ENCODE measurements at regions not wholly inside any gene's neighbourhood (a gene's known extent, or its start where the extent isn't known, plus 50 kb on each side); places are given as distances from the start of the nearest gene placed in this dataset.

DNA sequence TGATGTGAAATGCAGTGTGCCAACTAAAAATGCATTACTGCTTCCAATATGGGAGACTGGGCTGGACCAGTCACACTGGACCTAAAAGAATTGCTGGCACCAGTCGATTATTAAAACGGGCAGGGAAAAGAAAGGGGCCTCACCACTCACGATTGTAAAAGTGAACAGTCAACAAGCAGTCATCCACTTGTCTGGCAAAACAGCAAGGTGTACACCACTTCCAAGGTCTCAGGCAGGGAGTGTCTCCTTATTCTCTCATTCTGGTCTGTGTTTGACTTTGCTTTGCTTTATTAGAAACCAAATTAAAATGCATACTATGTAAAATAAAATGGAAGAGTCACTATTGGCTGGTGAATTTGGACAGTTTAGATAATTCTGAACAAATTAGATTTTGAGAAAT, 57.8 kb upstream of the TRPM3 start:
- Mint-ChIP-seq H3K9me3 (peaks cover 0 to 7% of the 10 kb centered on the region in 2 donors), H3K27me3 (no peaks in the 10 kb centered on the region), H3K4me1 (no peaks in the 10 kb centered on the region), H3K4me3 (no peak overlapping the region), H3K27ac (no peak overlapping the region)
- ATAC-seq (no peak), DNase-seq (no peak)

DNA sequence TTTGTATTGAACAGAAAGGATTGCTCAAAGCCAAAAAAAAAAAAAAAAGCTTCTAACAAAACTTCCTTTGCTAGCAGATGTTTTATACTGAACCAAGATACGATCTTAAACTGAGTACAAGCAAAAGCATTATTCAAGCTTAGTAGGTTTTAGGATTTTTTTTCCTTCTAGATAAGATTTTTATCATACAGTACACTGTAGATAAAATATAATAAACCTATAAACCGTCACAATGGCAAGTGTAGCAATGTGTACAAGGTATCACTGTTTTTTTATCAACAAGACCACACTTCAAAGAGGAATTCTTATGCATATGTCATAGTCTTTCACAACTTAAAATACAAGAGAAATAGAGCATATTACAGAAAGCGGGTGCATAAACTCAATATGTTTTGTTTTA, 56.5 kb upstream of the TRPM3 start:
- Mint-ChIP-seq H3K9me3 (peaks cover 0 to 7% of the 10 kb centered on the region in 2 donors), H3K4me3 (no peak overlapping the region), H3K27ac (no peak overlapping the region), H3K27me3 (no peaks in the 10 kb centered on the region), H3K4me1 (no peaks in the 10 kb centered on the region)
- DNase-seq (no peak), ATAC-seq (no peak)

GRCh38 chr9:71171517-71171916, 50.1 kb upstream of the TRPM3 start:
- Mint-ChIP-seq H3K4me3 (no peak overlapping the region), H3K27ac (no peak overlapping the region), H3K4me1 (no peaks in the 10 kb centered on the region), H3K27me3 (no peaks in the 10 kb centered on the region), H3K9me3 (peaks cover 5 to 14% of the 10 kb centered on the region in 2 donors)
- DNase-seq (no peak), ATAC-seq (no peak)
